SK-N-DZ (cell line): ENCODE measurements at regions not wholly inside any gene's neighbourhood (a gene's known extent, or its start where the extent isn't known, plus 50 kb on each side); places are given as distances from the start of the nearest gene placed in this dataset.
"Not testable (repeated sequence)": the region's sequence is repeated elsewhere in the genome, so short reads cannot be mapped to it uniquely, and the experiment has no call there.

Source experiments
- DNase-seq: peaks from one replicate; pipeline ENCODE4 v3.0.0-alpha.2; 2015; ENCODE audit warnings: low spot score

DNA sequence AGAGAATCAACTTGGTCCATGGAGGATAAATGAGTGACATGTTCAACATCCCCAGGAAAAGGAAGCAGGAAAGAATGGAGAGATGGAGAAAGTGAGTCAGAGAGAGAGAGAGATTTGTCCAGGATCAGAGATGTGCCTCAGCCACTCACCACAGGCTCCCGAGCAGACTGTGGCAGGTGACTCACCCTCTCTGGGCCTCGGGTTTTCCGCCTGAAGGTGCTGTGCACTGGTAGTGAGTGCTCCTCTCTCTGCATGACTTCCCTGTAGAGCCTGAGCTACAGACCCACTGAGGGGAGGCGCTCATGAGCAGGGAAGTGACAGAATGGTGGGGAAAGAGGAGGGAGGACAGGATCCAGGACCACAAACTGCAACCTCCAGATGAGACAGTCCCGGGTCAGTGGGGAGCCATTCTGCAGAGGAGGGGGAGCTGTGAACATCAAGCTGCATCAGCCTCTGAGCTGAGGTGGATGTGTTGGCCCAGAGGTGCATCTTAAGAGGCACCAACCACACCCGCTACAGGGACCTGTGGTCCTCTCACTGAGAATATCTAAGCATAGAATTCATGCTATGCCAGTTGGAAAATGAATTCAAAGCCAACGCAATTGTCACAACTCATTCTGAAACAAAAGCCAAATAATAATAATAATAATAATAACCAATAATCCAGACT, 433.4 kb downstream of the BRD1 start:
- no peak for DNase-seq

DNA sequence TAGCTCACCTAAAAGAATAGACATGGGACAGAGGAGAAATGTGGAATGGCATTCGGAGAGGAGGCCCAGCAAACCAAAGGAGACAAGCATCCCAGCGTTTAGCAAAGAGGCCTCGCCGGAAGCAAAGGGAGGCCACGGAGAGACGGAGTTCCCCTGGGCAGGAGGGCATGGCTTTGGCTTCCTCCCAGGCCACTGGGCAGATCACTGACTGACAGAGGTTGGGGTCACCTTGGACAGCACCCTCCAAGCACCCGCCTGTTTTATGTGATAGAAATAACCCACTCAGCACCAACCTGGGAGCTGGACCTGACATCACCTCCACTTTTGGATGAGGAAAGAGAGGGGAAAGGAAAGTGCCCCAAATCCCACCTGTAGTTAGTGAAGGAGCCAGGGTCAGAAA, 434.1 kb downstream of the BRD1 start:
- DNase-seq: no peak

DNA sequence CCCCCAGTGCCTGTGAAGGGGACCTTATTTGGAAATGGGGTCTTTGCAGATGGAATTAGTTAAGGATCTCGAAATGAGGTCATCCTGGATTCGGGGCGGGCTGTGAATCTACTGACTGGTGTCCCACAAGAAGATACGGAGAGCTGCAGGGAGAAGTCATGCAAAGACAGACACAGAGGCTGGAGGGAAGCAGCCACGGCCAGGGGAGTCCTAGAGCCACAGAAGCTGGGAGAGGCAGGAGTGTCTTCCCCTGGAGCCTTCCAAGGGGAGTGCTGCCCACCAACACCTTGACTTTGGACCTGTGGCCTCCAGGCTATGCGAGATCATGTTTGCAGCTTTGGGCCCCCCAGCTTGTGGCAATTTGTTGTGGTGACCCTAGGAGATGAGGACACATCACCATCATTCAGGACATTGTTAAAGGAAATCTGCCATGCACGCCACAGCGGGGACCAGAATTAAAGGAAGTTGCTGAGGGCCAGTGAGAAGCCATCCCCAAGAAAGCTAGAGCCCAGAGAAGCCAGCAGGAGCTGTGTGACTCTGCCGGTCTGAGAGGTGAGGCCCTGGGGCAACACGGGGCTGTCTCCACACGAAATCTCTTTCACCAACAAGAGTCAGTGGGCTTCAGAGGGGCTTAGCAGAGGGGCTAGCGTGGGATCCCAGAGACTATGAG, 434.7 kb downstream of the BRD1 start:
- no peak for DNase-seq

DNA sequence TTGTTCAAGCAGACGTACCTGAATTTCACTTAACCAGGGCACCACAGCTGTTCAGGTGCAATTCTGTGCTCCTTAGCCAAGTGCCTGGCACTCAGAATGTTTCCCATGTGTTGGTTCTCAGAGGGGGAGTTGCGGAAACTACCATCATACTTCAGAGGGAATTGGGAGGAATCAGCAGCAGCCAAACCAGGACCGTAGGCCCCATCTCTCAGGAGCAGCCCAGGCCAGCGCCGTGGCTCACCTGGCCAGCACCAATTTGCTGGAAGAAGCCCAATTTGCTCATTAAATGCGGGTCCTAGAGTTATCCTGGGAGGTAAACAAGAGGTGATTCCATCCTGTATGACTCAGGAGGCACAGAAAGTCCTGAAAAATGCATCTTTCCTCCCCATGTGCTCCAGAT, 435.4 kb downstream of the BRD1 start:
- no peak for DNase-seq

DNA sequence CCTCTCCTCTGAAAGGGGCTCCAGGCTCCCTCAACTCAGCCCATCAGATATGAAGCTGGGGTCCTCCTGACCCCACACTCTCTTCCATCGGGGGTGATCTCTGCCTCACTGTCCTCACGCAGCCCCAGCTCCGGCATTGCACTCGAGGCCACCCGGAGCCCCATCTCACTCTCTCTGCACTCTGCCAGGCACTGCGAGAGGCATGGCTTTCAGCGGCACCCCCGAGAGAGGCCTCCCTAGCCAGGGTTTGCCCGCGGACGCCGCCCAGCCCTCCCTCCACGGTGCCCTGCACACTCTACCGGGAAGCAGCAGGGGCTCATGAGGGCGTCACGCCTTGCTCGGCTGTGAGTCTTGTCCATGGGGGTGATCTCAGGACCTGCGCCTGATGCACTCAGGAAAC, 436.2 kb downstream of the BRD1 start:
- no peak for DNase-seq

DNA sequence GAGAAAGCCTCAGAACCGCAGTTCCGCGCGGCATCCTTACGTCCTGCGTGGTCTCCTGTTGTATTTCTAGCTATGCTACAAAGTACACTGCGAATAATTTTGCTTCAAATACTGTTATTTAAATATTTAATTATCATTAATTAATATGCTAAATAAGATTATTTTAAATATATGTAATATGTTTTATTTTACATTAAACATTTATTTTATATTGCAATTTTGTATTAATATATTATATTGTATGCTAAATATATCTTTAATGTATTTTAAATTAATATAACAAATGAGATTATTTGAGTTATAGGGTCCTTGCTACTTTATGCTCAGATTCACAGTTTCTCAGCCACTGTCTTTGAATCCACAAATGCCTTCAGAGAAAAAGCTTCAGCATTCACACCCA, 436.7 kb downstream of the BRD1 start:
- DNase-seq: no peak

DNA sequence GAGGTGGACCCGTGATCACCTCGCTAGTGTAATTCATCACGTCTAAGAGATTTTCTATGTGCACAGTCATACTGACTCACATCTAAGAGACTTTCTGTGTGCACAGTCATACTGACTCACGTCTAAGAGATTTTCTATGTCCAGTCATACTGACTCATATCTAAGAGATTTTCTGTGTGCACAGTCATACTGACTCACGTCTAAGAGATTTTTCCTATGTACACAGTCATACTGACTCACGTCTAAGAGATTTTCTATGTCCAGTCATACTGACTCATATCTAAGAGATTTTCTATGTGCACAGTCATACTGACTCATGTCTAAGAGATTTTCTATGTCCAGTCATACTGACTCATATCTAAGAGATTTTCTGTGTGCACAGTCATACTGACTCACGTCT, 443.8 kb downstream of the BRD1 start:
- not testable (repeated sequence) for DNase-seq

DNA sequence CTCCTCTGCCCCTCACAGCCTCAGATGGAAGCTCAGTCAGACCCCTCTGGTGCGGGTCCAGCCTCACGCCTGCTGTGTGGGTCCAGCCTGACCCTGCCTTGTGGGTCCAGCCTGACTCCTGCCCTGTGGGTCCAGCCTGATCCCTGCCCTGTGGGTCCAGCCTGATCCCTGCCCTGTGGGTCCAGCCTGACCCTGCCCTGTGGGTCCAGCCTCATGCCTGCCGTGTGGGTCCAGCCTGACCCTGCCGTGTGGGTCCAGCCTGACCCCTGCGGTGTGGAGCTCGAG, 445.3 kb downstream of the BRD1 start:
- no peak for DNase-seq

DNA sequence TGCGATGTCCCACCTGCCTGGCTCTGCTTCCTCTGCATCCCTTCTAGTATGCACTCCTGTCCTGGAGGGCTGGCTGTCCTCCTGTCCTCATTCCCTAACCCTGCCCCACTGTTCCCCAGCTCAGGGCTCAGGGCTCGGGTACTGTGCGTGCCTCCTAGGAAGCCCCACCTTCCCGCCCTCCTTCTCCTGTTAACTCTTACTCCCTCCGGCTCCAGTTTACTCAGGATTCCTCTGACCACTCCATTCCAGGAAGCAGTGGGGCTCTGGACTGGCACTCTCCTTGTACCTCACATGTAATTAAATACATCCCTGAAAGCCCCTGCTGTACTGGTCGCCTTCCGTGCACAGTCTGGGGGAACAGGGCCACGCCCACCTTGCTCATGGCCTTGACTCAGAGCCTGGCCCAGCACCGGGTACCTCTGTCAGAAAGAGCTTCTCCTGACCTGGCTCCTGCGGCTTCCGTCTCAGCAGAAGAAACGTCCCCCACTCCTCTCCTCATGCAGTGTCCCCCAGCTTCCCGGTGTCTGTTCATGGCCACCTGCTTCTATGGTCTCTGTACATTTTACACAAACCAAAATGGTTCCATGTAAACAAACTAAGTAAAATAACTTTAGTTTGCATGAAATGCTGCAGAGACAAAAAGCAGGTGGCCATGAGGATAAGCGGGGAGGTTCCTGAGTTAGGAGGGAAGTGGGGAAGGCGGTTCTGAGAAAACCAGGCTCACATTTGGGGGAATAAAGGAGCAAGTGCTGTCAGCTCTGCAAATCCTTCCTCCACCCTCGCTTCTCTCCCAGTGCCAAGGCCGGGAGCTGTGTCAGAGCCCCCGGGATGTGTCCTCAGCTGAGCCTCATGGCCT, 445.9 kb downstream of the BRD1 start:
- DNase-seq: no peak

DNA sequence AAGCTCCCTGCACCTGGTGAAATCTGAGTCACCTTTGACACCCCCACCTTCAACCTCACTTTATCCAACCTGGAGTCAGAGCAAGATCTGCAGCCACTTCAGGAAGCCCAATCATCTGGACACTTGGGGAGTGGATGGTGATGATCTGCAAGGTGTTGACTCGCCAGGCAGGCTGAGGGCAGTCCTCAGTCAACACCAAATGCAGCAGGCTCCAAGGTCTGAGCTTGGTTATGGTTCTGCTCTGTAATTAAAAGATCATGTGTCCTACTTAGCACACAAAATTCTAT, 446.9 kb downstream of the BRD1 start:
- no peak for DNase-seq

DNA sequence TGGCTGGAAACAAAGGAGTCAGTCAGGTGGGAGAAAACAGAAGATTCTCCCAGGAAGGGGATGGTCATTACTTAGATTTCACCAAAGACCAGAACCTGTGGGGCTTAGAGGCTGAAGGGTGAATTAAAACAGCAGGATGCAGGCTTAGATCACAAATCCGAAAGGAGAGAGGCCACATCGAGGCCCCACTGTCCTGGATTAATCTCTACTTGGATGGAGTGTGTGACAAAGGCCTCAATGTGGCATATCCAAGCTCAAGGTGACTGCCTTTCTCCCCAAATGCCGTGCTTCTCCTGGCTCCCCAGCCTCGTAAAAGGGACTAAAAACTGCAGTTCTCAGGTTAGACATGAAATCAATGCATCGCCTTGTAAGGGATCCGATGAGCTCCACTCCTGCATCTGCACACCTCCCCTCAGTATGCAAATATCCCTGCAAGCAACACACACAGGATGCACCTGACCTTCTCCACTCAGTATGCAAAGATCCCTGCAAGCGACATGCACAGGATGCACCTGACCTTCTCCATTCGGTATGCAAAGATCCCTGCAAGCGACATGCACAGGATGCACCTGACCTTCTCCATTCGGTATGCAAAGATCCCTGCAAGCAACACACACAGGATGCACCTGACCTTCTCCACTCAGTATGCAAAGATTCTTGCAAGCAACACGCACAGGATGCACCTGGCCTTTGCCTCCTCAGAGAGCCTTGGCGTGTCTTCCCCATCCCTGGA, 447.4 kb downstream of the BRD1 start:
- no peak for DNase-seq

DNA sequence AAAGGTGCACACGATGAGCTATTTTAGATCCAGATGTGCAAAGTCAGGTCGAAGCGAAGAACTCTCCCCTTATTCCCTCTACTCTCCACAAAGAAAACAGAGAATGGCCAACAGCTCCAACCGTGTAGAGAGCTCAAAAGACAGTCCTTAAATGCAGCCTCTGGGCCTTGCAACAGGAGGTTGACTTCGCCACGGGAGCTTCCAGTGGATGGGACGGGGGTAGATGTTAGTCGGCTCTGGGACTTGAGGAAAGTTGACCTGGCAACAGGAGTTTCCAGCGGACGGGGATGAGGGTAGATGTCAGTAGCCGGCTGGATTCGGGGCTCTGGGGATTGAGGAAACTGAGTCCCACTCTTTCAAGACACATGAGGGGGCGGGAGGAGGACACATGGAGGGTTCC, 450.4 kb downstream of the BRD1 start:
- DNase-seq: no peak

DNA sequence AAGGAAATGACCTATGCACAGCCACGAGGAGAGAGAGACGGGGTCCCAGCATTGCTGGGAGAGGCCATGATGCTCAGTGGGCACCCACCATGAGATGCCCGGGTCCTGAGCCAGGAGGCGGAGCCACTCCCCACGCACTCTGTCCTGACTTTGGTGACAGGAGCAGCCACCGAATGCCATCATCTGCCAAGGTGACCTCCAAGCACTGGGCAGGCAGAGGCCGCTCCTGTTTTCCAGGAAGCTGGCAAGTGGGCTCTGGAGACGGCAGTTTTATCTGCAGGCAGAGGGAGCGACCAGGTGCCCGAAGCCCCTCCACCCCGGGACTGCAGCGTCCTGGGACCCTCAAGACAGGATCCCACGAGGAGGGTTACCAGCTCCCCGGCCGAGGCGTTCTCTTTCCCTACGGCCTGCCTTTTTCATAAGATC, 453.9 kb downstream of the BRD1 start:
- DNase-seq: no peak

DNA sequence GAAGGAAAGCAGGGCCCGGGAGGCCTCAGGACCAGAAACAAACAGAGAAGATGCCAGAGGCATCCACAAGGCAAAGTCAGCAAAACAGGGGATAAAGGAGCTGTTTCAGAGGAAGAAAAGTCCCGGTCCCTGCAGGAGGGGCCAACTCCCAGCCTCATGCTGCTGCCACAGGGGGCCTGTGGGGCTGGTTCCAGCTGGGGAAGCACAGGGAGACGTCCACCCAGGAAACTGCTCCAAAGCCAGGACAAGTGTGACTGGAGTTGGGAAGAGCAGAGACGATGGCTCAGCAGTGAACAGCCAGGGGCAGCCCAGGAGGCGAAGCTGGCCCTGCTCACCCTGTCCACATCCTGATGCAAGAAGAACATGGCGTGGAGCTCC, 454.4 kb downstream of the BRD1 start:
- no peak for DNase-seq

DNA sequence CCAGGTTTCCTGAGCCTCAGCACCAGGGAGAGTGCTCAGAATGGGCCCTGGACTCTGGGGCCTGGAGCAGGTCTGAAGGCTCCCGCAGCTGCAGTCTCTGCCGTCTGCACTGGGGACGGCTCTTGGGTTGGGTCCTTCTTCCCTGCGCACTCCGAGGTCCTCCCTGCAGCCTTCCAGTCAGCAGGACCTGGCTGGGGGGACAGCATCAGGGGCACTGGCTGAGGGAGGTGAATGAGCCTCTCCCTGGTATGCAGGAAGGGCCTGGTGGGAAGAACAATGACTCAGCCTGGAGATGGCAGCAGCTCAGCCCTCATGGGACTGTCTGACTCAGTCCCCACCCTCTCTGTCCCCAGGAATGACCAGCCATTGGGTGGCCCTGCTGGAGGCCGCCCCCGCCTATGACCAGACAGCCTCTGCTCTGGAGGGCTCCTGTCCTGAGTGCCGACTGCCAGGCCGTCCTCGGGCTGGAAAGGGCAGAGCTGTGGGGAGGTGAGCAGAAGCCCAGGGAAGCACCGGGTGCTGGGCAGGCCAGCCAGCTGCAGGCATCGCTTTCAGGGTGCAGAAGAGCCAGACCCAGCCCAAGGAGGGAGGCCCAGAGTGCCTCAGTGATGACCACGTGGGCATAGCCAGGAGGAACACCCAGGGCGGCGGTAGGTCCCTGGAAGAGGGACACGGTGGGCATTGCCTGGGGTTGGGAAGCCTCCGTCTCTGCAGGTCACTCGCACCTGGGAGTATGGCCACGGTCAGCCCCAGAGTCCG, 455.0 kb downstream of the BRD1 start:
- peak; percentile 25 for DNase-seq

DNA sequence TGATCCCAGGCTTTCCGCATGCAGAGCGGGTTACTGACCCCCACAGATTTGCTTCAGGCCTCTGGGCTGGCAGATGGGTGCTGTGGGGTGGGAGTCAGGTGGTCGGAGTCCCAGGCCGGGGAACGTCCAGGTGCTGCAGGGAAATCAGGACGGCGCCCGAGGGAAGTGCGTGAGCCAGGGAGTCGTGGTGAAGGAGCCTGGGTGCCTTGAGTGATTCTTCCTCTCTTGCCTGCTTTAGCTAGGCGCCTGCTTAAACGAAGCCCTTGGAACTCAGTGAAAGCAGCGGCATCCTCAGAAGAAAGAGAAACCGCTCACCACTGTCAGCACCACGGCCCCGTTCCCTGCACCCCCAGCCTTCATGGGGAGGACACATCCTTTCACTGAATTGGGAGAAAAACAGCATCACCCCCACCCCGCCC, 455.6 kb downstream of the BRD1 start:
- no peak for DNase-seq

DNA sequence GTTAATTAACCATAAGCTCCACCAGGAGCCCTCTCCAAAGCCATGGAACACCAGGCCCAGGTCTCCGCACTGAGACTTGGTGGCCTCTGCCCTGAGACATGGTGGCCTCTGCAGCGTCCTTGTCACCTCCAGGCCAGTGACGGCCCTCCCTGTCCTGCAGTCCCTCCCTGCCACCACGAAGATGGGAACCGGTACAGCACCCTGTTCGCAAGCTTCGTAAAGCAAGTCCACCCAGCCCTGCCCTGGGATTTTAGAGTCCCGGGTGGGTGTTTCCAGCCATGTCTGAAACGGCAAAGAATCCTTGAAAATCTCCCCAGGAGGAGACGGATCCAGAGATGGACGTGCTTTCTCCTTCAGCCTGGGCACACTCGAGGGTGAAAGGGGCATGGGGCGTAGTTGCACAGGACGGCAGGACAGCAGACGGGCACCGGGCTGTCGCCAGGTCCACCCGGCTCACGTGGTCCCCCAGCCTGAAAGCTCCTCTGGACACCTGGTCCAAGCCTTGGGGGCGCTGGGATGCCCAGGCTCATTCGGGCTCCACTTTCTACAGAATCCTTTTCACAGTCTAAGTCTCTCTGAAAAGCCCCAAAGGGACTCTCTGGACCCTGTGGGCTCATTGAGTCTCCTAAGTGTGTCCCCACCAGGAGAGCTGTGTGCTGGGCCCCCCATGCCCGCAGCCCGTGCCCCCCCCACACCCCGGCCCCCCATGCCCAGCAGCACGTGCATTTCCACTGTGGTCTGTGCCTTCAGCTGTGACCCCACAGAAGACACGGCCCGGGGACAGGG, 456.2 kb downstream of the BRD1 start:
- DNase-seq: no peak

DNA sequence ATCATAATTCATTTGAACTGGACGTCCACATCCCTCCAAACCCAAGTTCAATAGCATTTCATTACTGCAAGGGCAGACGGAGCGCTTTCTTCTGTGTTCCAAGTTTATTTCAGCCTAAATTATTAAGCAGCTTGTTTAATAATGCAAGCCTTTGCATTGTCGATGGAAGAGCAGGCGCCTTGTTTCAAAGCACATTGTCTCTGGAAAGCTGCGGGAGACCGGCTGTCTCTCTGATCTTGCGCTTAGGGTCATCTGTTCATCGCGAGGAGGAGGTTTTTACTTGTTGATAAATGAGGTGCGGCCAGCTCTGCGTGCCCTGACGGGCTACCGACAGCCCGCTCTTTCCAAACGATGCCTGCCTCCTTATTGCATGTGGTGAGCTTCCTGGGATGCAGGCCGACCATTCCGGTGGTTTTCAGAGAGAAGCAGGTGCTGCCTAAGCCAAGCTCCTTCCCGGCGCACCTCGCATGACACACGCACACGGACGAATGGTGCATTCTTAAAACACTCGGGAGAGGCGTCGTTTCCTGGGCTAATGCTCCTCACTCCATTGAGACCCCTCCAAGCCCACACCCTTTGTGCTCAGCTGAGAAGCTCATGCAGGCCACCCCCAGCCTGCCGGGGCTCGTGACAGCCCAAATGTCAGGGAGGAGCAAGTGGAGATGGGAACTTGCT, 456.9 kb downstream of the BRD1 start:
- no peak for DNase-seq

DNA sequence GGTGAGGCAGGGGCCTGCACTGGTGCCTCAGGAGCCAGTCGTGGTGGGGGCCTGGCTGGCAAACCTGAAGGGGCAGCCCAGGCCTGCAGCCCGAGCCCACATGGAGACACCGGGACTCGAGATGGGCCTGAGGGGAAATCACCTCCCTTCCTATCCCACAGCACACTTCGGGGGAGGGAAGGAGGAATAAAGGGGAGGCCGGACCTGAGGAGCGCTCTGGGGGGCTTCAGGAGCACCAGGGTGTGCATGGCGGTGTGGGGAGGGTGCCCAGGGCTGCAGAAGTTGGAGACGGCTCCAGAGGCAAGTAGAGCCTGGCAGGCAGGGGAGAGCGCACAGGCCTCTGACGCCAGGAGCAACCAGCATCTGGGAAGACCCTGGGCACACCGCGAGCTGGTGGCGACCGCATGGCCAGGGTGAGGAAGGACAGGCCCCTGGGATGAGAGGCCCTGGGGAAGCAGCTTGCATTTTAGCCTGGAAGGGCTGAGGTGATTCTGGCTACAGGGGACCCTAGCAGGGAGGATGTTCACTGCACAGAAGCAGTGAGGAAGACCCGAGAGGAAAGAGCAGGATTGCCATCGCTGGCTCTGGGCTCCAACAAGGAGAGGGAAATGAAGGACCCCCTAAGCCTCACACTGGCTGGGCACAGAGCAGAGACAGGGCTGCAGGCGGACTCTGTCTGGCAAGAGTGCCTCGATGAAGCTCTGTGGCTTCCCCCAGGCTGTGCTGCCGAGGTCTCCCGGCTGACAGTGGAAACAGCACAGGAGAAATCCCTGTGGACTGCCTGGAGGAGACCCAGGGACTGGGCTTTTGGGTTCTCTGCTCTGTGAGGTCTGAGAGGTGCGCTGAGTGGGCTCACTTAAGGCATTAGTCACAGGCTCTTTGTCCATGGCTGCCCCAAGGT, 457.7 kb downstream of the BRD1 start:
- DNase-seq: no peak
